MCF 10A (cell line): ENCODE measurements at regions not wholly inside any gene's neighbourhood (a gene's known extent, or its start where the extent isn't known, plus 50 kb on each side); places are given as distances from the start of the nearest gene placed in this dataset.

ENCODE experiments used
- BruUV-seq: library from RNA; stranded (reverse); fragments of 400-500 nt; replicated peaks from 2 replicates; lab custom pipeline; 2021; lab: Mats Ljungman, UMichigan
- CTCF ChIA-PET: fragments of 300-600 bp; sonication (Branson Sonifier 250); formaldehyde crosslinking; extraction: SDS; loops from one replicate; lab custom pipeline; 2021; ENCODE audit warnings: antibody characterized with exemption, inconsistent platforms; lab: Yijun Ruan, JAX
- POLR2A ChIA-PET: fragments of 300-600, 350-650 bp; sonication (Branson Sonifier 250); formaldehyde crosslinking; extraction: SDS; loops from one replicate; lab custom pipeline; 2020; ENCODE audit warnings: antibody characterized with exemption, inconsistent platforms; lab: Yijun Ruan, JAX
- DNase-seq: peaks from one replicate; pipeline ENCODE4 v3.0.0-alpha.2; 2018; ENCODE audit not compliant: unreplicated experiment
- H3K27ac Mint-ChIP-seq: one replicate; pipeline ENCODE4 v1.8.0; 2022; ENCODE audit warnings: mild to moderate bottlenecking, low read depth, mixed read lengths; ENCODE audit not compliant: unreplicated experiment
- H3K27me3 Mint-ChIP-seq: one replicate; pipeline ENCODE4 v1.8.0; 2022; ENCODE audit warnings: mixed read lengths; ENCODE audit not compliant: insufficient read depth, unreplicated experiment
- H3K36me3 Mint-ChIP-seq: one replicate; pipeline ENCODE4 v1.8.0; 2022; ENCODE audit warnings: mild to moderate bottlenecking, moderate library complexity, mixed read lengths; ENCODE audit not compliant: insufficient read depth, unreplicated experiment
- H3K4me1 Mint-ChIP-seq: one replicate; pipeline ENCODE4 v1.8.0; 2022; ENCODE audit warnings: mixed read lengths; ENCODE audit not compliant: insufficient read depth, unreplicated experiment
- H3K4me3 Mint-ChIP-seq: one replicate; pipeline ENCODE4 v1.8.0; 2022; ENCODE audit warnings: mild to moderate bottlenecking, moderate library complexity, mixed read lengths; ENCODE audit not compliant: unreplicated experiment
- H3K9me3 Mint-ChIP-seq: one replicate; pipeline ENCODE4 v1.8.0; 2022; ENCODE audit warnings: mixed read lengths; ENCODE audit not compliant: unreplicated experiment
- intact Hi-C: fragments of 100-400 bp; cut with micrococcal nuclease; formaldehyde crosslinking; loops from 2 replicates; pipeline ENCODE4 v1.14.1; 2022
- TF ChIP-seq, protein P1 (sequence below): fragments of 200-600 bp; IDR thresholded peaks from one replicate; pipeline ENCODE4 v1.8.0; 2022; ENCODE audit warnings: antibody characterized with exemption, mild to moderate bottlenecking; ENCODE audit not compliant: unreplicated experiment

DNA sequence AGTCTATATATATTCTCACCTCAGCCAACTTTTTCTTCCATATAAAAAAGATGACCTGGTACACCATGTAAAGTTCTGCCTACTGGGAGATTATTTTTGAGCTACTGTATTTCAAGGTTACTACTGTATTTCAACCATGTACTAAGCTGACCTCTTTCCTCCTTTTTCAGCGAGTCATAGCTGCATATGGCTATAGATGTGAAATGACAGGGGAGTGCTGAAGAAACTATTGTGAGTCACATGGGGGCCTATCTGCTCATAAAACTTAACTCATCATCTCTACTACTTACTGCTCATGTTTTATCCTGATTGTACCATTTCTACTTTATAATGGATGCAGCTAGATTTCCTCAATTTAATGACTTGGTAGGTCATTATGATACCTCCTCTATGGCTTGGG lies 571.4 kb upstream of the ATP2B1 start:
- BruUV-seq, result no TSS peak
- Mint-ChIP-seq H3K4me1 (no peaks in the 10 kb centered on the region), H3K4me3 (no peak overlapping the region), H3K36me3 (no peaks in the 10 kb centered on the region), H3K27me3 (no peaks in the 10 kb centered on the region), H3K9me3 (no peaks in the 10 kb centered on the region), H3K27ac (no peak overlapping the region)
- no peak for DNase-seq
- ChIA-PET CTCF (no interaction called here), POLR2A (no interaction called here)
- intact Hi-C loops, result no loop called here
- TF ChIP-seq, protein P1, sequence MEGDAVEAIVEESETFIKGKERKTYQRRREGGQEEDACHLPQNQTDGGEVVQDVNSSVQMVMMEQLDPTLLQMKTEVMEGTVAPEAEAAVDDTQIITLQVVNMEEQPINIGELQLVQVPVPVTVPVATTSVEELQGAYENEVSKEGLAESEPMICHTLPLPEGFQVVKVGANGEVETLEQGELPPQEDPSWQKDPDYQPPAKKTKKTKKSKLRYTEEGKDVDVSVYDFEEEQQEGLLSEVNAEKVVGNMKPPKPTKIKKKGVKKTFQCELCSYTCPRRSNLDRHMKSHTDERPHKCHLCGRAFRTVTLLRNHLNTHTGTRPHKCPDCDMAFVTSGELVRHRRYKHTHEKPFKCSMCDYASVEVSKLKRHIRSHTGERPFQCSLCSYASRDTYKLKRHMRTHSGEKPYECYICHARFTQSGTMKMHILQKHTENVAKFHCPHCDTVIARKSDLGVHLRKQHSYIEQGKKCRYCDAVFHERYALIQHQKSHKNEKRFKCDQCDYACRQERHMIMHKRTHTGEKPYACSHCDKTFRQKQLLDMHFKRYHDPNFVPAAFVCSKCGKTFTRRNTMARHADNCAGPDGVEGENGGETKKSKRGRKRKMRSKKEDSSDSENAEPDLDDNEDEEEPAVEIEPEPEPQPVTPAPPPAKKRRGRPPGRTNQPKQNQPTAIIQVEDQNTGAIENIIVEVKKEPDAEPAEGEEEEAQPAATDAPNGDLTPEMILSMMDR, result no peak

DNA sequence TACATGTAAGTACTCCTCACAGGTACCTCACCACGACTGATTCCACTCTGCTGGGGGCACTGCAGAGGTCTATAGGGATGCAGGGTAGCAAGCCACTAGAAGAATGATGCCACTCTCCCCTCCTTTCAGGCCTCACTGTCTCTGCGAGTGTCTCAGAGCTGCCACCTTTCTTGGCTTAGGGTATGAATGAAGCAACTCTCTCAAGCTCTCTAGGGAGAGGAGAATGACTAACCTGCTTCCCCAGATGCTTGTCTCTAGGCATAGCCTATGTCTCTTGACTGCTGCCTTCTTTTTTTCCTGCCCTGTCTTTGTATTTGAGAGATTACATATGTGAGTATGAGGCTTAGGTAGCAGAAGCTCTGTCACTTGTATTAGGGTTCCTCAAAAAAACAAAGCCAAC lies 566.5 kb upstream of the ATP2B1 start:
- no peaks in the 10 kb centered on the region for H3K27me3 Mint-ChIP-seq
- H3K9me3 Mint-ChIP-seq, result no peaks in the 10 kb centered on the region
- ChIA-PET POLR2A (no interaction called here), CTCF (interaction anchor here (0.7 to 1.0 kb wide), 3 partner anchors 19 to 719 kb away, joined by 3 to 4 read pairs (median 3); no protein-coding TSS in a partner anchor)
- H3K4me1 Mint-ChIP-seq, result no peaks in the 10 kb centered on the region
- H3K27ac Mint-ChIP-seq, result no peak overlapping the region
- TF ChIP-seq, protein P1, result no peak
- DNase-seq, result no peak
- intact Hi-C loops, result no loop called here
- H3K4me3 Mint-ChIP-seq, result no peak overlapping the region
- H3K36me3 Mint-ChIP-seq, result no peaks in the 10 kb centered on the region
- no TSS peak for BruUV-seq

DNA sequence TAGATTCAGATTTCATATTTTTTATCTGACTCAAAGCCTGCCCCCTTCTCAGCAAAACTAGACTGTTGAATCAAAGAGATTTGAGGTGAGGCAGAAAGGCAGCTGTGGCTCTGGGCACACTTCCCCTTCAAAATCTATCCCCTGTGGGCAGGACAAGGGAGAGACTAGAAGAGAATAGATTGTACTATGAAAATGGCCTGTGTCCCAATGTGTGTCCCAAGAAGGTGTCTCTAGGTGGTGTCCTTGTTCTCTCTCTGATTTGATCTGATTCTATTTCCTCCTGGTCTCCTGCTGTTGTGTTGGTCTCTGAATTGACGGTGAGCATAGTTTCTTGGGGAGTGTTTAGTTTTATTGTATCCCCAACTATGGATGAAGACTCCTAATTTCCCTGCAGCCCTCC lies 565.8 kb upstream of the ATP2B1 start:
- BruUV-seq, result no TSS peak
- Mint-ChIP-seq H3K27ac (no peak overlapping the region), H3K36me3 (no peaks in the 10 kb centered on the region), H3K4me3 (no peak overlapping the region), H3K9me3 (no peaks in the 10 kb centered on the region), H3K4me1 (no peaks in the 10 kb centered on the region), H3K27me3 (no peaks in the 10 kb centered on the region)
- CTCF ChIA-PET, result interaction anchor here (0.9 kb wide), 1 partner anchor 634 kb away, joined by 3 read pairs; no protein-coding TSS in a partner anchor
- intact Hi-C loops, result loop anchor here (5.0 kb wide), 1 partner anchor 147 kb away; no protein-coding TSS in a partner anchor
- POLR2A ChIA-PET, result no interaction called here
- no peak for DNase-seq
- TF ChIP-seq, protein P1, result no peak

DNA sequence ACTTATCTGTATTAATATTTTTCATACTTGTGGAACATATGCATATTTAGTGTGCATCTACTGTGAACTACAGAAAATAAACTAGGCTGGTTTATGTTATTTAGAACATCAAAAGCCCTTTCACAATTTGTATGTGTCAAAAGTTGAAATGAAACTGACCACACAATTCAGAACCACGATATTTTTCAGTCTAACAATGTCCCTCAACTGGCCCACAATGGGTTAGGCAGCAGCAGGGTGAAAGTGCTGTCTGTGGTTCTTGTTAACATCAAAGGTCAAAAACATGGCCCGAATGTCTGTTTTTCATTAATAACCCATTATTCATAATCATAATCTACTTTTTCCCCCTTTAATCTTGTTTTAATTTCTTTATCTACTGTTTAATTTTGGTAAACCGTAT lies 559.9 kb upstream of the ATP2B1 start:
- Mint-ChIP-seq H3K4me1 (no peaks in the 10 kb centered on the region), H3K27me3 (no peaks in the 10 kb centered on the region), H3K4me3 (no peak overlapping the region), H3K36me3 (no peaks in the 10 kb centered on the region), H3K9me3 (no peaks in the 10 kb centered on the region), H3K27ac (no peak overlapping the region)
- CTCF ChIA-PET, result no interaction called here
- POLR2A ChIA-PET, result no interaction called here
- DNase-seq, result no peak
- BruUV-seq, result no TSS peak
- intact Hi-C loops, result no loop called here
- TF ChIP-seq, protein P1, result no peak
